LoVo (cell line): ENCODE measurements at regions not wholly inside any gene's neighbourhood (a gene's known extent, or its start where the extent isn't known, plus 50 kb on each side); places are given as distances from the start of the nearest gene placed in this dataset.

Source experiments
- DNase-seq: peaks from one replicate; pipeline ENCODE4 v3.0.0-alpha.2; 2016; ENCODE audit warnings: low spot score

DNA sequence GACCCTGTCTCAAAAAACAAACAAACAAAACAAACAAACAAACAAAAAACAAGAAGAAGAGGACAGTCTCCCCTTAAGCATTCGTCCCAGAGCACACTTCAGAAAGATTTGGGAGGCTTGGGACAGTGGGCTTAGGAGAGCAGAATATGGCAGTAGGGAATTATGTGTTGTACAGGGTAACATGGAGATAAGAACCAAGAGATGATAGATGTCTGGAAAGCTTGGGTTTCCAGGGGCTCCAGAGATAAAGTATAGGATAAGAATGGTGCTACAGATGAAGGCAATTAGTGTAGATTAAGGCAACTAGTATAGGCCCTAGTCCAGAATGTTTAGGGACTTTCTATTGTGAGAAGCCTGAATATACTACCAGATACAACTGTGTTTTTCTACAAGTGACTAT, 934.9 kb upstream of the AUTS2 start:
- no peak for DNase-seq

DNA sequence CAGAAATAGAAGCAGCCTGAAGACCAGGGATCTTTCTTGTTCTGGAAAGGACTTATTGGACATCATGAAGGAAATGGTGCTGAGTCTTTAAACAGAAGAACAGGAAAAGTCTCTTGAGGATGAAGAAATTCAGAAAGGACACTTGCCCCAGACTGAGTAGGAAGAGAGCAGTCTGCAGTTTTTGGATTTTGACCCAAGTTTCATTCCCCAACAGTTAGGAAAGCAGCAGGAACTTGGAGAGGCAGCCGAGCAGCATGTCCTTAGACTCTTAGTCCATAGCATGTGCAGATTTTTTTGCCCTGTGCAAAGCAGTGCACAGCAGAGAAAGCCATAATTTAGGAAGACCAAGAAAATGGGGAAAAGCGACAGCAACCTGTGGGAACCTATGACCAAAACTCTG, 927.2 kb upstream of the AUTS2 start:
- DNase-seq: no peak

DNA sequence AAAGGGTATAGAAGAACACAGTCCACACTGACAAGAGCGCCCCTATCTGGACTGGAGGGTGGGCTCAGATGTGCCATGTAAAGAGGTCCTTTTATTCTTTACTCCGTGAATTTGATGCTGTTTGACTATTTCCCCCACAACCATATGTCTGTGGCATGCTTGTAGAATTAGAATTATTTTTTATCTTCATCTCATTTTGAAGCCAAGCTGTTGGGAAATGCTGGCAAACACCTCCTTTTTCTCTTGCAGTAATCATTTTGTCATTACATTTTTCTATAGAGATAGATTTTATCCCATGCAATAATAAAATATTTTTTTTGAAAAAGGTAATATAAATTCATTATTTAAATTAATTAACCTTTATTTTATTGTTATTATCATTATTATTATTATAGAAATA, 926.6 kb upstream of the AUTS2 start:
- DNase-seq: no peak

DNA sequence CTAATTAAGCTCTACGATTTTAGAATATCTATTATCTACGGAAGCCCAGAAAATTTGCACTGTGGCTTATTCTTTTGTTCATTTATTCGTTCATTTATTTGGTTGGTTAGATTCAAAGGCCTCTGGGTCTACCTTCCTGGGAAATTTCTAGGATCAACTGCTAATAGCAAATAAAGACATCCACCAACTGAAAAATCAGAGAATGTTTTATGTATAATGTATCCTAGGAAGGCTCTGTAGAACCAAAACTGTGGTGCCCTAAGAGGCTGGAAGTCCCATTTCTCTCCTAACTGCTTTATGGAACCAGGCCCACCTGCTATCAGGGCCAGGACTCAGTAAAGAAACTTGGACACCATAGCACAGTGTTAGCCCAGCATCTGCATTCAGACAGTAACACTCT, 923.4 kb upstream of the AUTS2 start:
- no peak for DNase-seq

DNA sequence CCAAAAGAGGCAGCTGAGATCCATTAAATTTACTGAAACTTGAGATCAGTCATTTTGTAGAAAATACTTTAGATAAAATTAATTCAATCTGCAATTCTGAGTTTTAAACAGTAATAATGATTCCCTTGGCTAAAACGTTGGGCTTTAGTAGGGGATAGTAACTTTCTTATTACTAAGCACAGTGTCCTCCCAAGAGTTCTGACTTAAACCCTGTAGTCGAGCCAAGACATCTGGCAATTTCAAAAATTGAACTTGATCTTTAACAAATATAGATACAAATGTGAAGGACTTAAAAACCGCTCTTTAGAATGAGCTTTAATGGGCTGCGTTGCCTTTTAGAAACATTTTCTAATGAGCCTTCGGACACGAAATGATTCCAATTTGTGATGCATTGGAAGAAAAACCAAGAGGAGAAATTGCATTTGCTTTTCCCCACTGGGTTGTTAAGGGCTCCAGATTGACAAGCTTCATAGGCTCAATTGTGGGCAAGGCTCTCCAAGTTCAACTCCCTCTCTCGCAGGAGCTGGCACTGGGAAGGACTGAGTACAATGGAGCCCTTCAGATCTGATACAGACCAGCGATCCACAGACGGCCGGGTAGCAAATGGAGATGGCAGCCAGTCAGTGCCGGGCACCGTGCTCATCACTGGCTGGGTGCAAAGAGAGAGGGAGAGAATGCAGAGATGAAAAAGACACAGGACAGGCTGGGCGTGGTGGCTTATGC, 921.3 kb upstream of the AUTS2 start:
- no peak for DNase-seq

DNA sequence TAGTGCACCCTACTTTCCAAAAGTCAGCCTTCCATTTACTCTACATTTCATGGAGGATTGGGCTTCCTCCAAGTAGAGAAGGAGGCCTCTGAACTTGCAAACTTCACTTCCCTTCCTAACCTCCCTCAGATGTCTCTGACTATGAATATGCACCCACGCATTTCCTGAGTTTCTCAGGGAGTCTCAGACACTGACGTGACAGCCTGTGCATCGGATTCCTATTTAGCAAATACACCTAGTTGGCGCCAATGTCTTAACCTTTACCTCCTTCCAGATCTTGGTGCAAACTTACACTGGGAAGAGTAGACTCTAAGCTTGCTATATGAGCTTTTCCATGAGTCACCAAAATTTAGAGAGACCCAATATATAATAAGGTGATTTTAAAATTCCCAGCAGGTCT, 920.1 kb upstream of the AUTS2 start:
- DNase-seq: no peak

DNA sequence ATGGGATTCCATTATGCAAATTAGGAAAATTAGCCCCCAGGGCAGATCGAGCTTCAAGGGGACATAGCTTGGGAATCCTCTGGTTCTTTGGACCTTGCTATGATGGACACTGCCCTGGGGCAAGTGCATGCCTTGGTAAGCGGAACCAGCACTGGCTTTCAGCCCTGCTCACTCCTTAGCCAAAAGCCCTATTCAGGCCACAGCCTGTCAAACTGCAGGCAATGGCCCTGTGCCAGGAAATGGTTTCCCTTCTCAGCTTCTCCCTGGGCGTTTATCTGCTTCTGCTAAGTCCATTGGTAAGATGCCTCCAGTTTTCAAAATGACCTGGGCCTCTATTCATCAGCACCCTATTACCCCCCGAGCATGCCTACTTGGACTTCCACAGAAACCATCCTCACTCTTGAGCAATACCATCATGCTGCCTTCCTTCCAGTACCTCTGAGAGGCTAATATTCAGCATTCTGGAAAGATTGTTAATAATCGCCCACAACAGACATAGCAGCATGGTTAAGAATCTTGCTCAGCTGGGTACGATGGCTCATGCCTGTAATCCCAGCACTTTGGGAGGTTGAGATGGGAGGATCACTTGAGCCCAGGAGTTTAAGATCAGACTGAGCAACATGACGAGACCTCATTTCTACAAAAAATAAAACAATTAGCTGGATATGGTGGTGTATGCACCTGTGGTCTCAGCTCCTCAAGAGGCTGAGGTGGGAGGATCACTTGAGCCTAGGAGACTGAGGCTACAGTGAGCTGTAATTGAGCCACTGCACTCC, 918.6 kb upstream of the AUTS2 start:
- no peak for DNase-seq

DNA sequence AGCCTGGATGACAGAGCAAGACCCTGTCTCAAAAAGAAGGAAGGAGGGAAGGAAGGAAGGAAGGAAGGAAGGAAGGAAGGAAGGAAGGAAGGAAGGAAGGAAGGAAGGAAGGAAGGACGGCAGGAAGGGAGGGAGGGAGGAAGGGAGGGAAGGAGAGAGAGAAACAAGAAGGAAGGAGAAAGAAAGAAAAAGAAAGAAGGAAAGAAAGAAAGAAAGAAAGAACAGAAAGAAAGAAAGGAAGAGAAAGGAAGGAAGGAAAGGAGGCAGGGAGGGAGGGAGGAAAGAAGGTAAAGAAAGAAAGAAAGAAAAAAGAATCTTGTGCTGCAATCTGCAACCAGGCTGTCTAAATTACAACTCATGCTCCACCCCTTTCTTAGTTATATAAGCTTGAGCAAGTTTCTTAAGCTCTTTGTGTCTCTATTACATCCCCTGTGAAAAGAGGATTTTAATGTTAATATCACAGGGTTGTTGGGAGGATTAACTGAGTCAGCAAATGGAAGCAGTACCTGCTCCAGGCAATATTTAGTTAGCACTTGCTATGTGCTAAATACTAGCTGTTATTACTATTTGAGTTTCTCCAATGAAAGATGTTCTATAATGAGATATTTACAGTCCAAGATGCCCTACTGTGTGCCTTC, 917.9 kb upstream of the AUTS2 start:
- no peak for DNase-seq

DNA sequence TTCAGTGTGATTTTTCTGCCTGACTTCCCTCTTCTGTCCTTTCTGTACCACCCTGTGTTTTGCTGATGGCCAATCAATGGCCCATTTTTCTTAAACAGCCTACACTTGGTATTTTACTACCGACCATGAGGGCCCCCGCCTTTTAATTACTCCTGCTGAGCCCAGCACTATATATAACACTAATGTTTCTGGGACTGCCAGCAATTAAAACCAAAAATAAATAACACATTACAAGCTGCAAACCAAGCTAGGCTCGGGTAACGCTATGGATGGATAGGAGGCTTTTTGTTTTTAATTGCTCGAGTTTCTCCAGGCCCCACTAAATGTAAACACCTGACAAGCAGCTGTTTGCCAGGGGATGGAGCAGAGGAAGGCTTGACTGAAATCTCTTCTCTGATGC, 915.4 kb upstream of the AUTS2 start:
- no peak for DNase-seq

DNA sequence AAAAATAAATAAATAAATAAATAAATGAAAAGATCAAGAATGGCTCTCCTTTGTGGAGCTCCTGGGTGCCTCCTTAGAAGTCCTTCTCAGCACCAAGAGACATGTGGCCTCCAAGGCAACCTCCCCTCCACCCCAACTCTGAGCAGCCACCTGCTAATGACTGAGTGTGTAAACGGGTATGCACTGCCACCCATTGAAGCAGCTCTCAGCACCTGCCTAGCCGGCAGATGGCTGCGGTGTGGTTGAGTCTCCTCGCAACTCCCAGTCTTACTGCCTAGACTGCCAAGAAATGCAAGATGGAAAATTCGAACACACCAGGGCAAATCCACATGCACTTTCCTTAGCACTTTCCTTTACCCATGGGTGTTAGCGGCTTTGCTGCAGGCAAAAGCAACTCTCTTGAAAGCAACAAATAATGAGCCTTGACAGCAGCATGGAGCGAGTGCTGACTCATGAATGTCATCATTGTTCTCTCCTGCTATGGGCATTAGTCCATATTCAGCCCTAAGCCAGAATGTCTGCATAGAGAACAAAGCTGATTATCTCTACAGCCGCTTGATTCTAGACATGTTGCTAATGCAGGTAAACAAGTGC, 913.9 kb upstream of the AUTS2 start:
- no peak for DNase-seq

DNA sequence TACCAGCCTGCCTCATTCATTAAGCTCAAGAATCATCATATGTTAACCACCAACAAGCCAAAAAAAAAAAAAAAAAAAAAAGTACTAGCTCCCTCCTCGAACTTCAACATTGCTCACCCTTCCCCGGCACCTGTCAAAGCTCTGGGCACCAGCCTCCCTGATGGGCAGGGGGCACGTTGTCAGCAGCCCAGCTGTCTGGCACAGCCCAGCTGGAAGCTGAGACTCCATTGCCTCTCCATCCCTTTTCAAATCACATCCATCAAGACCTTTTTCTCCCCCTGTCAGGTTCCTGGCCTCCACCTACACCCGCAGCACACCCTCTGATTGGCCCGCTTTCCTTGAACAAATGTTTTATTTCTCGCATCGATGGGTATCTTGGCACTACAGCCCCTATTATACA, 913.3 kb upstream of the AUTS2 start:
- no peak for DNase-seq

DNA sequence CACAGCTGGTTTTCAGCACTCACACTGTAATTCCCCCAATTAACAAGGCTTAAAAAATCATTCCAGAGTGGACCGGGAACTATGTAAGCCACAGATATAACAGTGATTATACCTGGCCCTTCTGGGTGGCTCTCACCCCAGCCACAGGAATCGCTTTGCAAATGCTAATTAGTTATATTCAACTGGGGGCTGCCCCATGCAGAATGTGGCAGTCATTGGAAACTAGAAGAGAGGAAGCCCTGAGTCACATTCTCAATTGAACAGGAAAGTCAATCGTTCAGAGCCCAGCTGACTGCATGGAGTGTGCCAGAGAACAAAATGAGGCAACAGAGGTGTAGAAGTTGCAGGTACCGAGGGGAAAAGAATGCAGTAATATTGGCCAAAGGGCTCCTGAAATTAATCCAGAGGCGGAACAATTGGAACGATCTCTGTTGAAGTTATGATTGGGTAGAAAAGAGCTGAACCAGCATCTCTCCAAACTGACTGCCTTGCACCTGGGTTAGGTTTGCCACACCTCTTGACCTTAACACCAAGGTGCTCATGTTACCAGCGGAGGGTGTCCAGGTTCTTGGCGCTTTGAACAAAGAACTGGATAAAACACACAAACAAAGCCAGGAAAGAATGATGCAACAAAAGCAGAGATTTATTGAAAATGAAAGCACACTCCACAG, 909.7 kb upstream of the AUTS2 start:
- DNase-seq: no peak

DNA sequence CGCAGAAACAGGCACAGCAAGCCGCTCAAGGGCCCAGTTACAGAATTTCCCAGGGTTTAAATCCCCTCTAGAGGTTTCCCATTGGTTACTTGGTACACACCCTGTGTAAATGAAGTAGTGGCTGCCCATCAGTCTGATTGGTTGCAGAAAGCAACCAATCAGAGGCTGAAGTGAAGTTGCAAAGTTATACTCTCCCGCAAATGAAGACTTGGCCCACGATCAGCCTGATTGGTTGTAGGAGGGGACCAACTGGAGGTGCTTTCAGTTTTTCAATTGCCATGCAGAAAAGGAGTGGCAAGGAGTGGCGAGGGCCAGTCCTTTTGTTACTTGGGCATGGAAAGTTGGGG, 909.2 kb upstream of the AUTS2 start:
- no peak for DNase-seq

DNA sequence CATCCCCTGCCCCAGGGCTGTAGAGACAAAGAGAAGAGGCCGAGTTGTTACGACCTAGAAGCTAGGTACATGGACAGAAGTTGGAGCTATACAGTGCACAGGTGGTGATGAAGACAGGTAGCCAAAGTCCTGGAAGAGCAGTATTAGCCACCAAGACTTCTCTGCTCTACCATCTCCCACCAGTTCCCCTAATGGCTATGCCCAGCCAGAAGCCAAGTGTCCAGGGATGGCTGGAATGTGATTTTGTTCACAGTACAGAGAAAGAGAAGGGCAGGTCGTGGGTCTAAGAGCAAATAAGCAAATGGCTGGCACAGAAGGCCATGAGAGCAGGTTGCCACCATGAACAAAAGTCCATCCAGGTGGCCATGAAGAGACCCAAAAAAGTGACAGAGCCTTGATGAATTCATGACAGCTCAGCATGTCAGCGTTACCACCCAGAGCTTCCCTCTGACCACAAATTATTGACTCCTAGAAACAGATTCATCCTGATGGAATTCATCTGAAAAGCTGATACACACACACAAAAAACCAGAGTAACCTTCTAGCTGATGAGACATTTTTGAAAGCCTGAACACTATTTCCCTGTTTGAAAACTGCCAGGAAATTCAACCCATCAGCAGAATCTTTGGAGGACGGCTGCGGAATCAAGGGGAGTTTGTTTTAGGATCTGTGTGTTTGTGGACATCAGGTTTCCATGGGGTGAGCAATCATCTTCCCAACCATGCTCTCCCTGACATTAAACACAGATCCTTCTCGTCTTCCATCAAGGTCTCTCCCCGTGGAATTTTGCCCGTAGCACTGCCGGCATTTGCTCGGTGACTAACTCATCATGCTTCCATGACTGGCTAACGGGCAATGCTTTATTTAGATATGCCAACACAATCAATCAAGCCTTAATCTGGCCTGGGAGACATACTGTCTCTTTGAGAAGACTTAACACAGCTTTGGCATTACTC, 906.7 kb upstream of the AUTS2 start:
- no peak for DNase-seq

DNA sequence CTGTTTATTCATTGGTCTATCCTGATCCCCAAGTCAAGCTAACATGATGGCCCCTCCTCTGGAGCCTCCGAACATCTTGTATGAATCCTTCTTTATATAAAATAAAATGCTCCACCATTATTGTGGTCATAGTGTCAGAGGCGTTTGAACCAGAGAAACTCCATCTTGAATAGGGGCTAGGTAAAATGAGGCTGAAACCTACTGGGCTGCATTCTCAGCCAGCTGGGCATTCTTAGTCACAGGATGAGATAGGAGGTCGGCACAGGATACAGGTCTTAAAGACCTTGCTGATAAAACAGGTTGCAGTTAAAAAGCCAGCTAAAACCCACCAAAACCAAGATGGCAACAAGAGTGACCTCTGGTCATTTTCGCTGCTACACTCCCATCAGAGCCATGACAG, 905.8 kb upstream of the AUTS2 start:
- no peak for DNase-seq

DNA sequence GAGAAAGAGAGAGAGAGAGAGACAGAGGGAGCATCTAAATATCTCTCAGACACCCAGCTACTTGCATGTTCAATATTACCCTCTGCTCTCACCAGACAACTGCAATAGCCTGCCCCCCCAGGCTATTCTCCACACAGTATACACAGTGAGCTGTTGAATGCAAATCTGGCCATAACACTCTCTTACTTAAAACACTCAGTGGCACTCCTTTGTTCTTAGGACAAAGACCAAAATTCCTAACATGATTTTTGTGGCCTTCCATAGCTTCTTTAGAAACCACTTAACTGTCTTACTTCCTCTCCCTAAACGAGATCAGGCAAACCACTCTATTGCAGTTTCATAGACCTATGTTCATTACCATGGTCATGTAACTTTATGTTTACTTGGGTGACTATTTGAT, 903.6 kb upstream of the AUTS2 start:
- DNase-seq: no peak

DNA sequence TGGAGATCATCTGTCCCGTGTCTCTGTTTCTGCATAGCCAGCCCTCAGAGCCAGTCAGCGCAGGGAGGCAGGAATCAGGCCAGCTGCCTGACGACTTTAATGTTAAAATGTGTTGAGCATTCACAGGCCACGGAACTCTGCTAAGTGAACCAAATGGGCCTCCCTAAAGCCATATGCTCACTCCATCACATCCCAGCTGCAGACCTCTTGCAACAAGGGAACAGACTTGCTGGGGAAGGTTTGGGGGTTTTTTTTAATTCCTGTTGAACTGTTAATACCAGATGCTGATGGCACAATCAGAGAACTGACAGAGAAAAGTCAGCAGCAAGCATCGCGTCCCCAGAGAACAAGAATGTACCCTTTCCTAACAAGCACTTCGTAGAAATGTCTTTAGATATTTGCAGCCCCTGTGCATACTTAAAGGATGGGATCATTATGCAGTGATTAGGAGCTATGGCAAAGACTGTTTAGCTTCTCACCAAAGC, 900.4 kb upstream of the AUTS2 start:
- no peak for DNase-seq

DNA sequence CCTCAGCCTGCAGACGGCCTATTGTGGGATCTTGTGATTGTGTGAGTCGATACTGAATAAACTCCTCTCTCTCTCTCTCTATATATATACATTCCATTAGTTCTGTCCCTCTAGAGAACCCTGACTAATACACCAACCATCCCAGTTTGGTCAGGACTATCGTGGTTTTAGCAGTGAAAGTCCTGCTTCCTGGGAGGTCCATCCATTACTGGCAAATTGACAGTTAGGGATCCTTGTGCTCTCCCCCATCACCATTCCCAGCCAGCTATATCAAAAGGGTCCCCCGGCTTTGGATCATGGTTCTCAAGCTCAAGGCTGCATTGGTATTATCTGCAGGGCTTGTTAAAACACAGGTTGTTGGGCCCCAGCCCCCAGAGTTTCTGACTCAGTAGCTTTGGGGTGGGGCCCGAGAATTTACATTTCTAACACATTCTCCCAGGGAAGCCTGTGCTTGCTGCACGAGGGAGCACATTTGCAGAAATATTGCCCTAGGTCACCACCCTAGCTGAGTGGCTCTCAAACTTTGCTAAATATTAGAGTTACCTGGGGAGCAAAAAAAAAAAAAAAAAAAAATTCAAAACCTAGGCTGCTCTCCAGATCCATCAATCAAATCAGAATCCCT, 899.1 kb upstream of the AUTS2 start:
- no peak for DNase-seq

DNA sequence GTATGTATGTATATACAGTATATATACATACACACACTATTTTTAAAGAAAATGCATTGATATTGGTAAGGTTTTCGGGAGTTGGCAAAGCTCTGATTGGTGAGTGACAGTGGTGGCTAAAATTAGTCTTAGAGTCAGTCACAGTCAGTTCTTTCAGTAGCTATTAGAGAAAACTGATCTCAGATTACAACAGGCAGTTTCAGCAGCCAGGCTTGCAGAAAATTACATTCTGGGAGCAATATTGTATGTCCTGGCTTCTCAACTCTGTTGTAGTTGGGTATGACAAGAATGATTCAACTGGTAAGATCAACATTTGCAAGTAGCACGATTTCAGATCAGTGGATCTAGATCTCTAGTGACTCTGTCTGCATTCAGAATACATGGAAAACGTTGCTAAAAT, 897.9 kb upstream of the AUTS2 start:
- no peak for DNase-seq

DNA sequence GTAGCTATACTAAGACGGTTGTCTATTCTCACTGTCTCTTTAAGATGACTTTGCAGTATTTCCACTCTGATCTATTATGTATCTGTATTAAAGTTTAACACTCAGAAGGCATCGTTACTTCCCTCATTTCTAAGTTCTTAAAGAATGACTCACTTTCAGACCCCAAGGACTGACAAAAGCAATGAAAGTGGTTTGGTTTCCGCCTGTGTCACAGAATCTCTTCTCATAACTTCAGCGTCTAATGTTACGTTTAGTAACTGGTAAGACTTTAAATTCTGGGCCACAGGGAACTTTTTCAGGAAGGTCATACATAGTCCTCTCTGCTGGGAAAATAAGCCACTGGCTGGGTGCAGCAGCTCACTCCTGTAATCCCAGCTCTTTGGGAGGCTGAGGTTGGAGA, 892.0 kb upstream of the AUTS2 start:
- DNase-seq: no peak

DNA sequence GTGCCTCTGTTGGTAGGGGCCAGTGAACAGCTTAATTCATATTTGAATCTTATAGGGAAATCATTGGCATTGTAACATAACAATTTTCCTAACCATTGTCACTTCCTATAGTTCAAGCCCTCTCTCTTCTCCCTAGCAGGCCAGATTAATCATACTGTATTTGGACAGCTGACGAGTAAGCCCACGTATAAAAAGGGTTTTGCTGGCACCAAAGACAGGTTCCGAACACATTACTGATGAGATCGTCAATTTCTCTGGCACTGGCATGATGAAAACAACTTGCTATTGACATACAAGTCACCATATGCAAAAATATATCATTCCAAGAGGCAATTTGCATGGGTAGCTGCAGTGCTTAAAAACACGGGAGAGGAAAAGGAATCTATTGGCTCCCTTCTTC, 891.1 kb upstream of the AUTS2 start:
- no peak for DNase-seq
